Rectal smooth muscle tissue (tissue), 1 donor: ENCODE measurements at regions not wholly inside any gene's neighbourhood (a gene's known extent, or its start where the extent isn't known, plus 50 kb on each side); places are given as distances from the start of the nearest gene placed in this dataset.
"Not testable (repeated sequence)": the region's sequence is repeated elsewhere in the genome, so short reads cannot be mapped to it uniquely, and the experiment has no call there.

Experiments used
- H3K27ac ChIP-seq: one replicate; pipeline ENCODE4 v1.7.0; 2013; ENCODE audit warnings: low read depth, low read length, inconsistent platforms
- H3K27me3 ChIP-seq: one replicate; pipeline ENCODE4 v1.7.0; 2013; ENCODE audit warnings: low read length; ENCODE audit not compliant: control insufficient read depth, insufficient read depth
- H3K36me3 ChIP-seq: one replicate; pipeline ENCODE4 v1.7.0; 2013; ENCODE audit warnings: low read length; ENCODE audit not compliant: control insufficient read depth, insufficient read depth
- H3K4me1 ChIP-seq: one replicate; pipeline ENCODE4 v1.7.0; 2013; ENCODE audit warnings: low read length; ENCODE audit not compliant: control insufficient read depth, insufficient read depth
- H3K4me3 ChIP-seq: one replicate; pipeline ENCODE4 v1.7.0; 2013; ENCODE audit warnings: low read length
- H3K9ac ChIP-seq: one replicate; pipeline ENCODE4 v1.7.0; 2013; ENCODE audit warnings: low read length

GRCh38 chr6:115610696-115611095 lies 450.0 kb downstream of the FRK start:
- Histone ChIP-seq H3K9ac (no peak overlapping the region), H3K4me3 (no peak overlapping the region), H3K27me3 (no peaks in the 10 kb centered on the region), H3K27ac (no peak overlapping the region), H3K36me3 (no peaks in the 10 kb centered on the region), H3K4me1 (no peaks in the 10 kb centered on the region)

- Histone ChIP-seq H3K4me1 (no peaks in the 10 kb centered on the region), H3K9ac (no peak overlapping the region), H3K36me3 (no peaks in the 10 kb centered on the region), H3K4me3 (no peak overlapping the region), H3K27ac (no peak overlapping the region), H3K27me3 (no peaks in the 10 kb centered on the region)
Measured at GRCh38 chr6:115609111-115609510, 451.6 kb downstream of the FRK start.

DNA sequence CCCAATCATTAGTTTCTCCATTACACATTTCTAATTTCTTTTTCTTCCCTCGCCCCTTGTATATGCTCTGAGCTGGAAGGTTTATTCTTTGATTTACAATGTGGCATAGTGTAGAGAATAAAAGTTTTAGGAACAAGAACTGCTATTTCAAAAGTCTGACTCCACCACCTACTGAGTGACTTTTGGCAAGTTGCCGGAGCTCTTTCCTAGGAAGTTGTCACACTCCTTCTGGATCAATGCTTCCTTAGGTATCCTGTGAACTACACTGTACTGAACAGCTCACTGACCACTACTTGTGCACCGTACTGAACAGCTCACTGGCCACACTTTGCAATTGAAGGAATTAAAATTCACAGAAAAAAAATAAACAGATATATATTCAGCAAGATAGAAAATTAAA lies 458.2 kb downstream of the FRK start:
- Histone ChIP-seq H3K9ac (no peak overlapping the region), H3K4me1 (no peaks in the 10 kb centered on the region), H3K36me3 (no peaks in the 10 kb centered on the region), H3K27ac (no peak overlapping the region), H3K4me3 (no peak overlapping the region), H3K27me3 (no peaks in the 10 kb centered on the region)

GRCh38 chr6:115601509-115601908 lies 459.2 kb downstream of the FRK start:
- H3K27me3 ChIP-seq: no peaks in the 10 kb centered on the region
- no peak overlapping the region for H3K4me3 ChIP-seq
- H3K9ac ChIP-seq: no peak overlapping the region
- H3K4me1 ChIP-seq: no peaks in the 10 kb centered on the region
- H3K36me3 ChIP-seq: no peaks in the 10 kb centered on the region
- no peak overlapping the region for H3K27ac ChIP-seq

GRCh38 chr6:115601064-115601463 lies 459.6 kb downstream of the FRK start:
- H3K27ac ChIP-seq: no peak overlapping the region
- no peaks in the 10 kb centered on the region for H3K36me3 ChIP-seq
- no peaks in the 10 kb centered on the region for H3K27me3 ChIP-seq
- H3K9ac ChIP-seq: no peak overlapping the region
- H3K4me1 ChIP-seq: no peaks in the 10 kb centered on the region
- no peak overlapping the region for H3K4me3 ChIP-seq

GRCh38 chr6:115594891-115595290 lies 465.8 kb downstream of the FRK start:
- Histone ChIP-seq H3K27ac (no peak overlapping the region), H3K4me1 (no peaks in the 10 kb centered on the region), H3K4me3 (no peak overlapping the region), H3K9ac (no peak overlapping the region), H3K27me3 (no peaks in the 10 kb centered on the region), H3K36me3 (no peaks in the 10 kb centered on the region)

- no peaks in the 10 kb centered on the region for H3K36me3 ChIP-seq
- no peak overlapping the region for H3K9ac ChIP-seq
- no peaks in the 10 kb centered on the region for H3K27me3 ChIP-seq
- no peak overlapping the region for H3K27ac ChIP-seq
- no peak overlapping the region for H3K4me3 ChIP-seq
- H3K4me1 ChIP-seq: no peaks in the 10 kb centered on the region
Measured at GRCh38 chr6:115592025-115592424, 468.7 kb downstream of the FRK start.

DNA sequence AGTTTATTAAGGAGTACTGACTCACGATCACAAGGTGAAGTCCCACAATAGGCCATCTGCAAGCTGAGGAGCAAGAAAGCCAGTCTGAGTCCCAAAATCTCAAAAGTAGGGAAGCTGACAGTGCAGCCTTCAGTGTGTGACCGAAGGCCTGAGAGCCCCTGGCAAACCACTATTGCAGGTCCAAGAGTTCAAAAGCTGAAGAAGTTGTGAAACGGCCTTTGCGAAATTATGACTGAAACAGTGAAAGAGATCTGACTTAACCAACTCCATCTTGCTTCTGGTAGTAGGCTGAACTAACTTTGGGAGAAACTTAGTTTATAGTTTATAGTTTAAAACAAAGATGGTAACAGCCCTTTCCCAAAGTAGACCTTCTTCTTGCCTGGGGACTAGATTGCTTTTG lies 471.6 kb downstream of the FRK start:
- not testable (repeated sequence) for H3K9ac ChIP-seq, H3K36me3 ChIP-seq, H3K4me1 ChIP-seq, H3K27me3 ChIP-seq, H3K4me3 ChIP-seq, H3K27ac ChIP-seq

DNA sequence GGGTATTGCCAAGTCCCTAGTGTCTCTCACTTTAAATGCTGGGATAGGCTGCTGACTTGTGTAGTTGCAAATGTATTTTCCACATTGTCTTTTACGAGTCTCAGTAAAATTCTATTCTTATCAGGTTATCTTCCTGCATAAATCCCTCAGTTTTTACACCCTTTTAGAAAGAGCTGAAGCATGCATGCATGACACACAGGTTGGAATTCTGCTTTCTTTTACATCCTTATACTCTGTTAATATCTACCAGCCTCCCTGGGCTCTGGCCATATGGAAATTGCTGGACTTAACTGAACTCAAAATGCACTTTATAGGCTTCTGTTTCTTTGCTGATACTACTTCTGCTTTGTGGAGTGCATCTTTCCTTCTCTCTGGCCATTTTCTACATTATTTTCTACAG lies 477.4 kb downstream of the FRK start:
- Histone ChIP-seq H3K27me3 (no peaks in the 10 kb centered on the region), H3K36me3 (no peaks in the 10 kb centered on the region), H3K27ac (no peak overlapping the region), H3K4me1 (no peaks in the 10 kb centered on the region), H3K4me3 (no peak overlapping the region), H3K9ac (no peak overlapping the region)

GRCh38 chr6:115582386-115582785 lies 478.3 kb downstream of the FRK start:
- Histone ChIP-seq H3K36me3 (no peaks in the 10 kb centered on the region), H3K27ac (no peak overlapping the region), H3K27me3 (no peaks in the 10 kb centered on the region), H3K4me1 (no peaks in the 10 kb centered on the region), H3K4me3 (no peak overlapping the region), H3K9ac (no peak overlapping the region)

GRCh38 chr6:115579565-115579964 lies 481.1 kb downstream of the FRK start:
- not testable (repeated sequence) for H3K9ac ChIP-seq, H3K27me3 ChIP-seq, H3K4me1 ChIP-seq, H3K4me3 ChIP-seq, H3K27ac ChIP-seq, H3K36me3 ChIP-seq

GRCh38 chr6:115577270-115577669 lies 483.4 kb downstream of the FRK start:
- no peaks in the 10 kb centered on the region for H3K4me1 ChIP-seq
- no peaks in the 10 kb centered on the region for H3K36me3 ChIP-seq
- no peak overlapping the region for H3K27ac ChIP-seq
- H3K9ac ChIP-seq: no peak overlapping the region
- no peak overlapping the region for H3K4me3 ChIP-seq
- no peaks in the 10 kb centered on the region for H3K27me3 ChIP-seq

GRCh38 chr6:115575285-115575684 lies 485.4 kb downstream of the FRK start:
- Histone ChIP-seq H3K36me3 (no peaks in the 10 kb centered on the region), H3K27ac (no peak overlapping the region), H3K9ac (no peak overlapping the region), H3K4me3 (no peak overlapping the region), H3K27me3 (no peaks in the 10 kb centered on the region), H3K4me1 (no peaks in the 10 kb centered on the region)

DNA sequence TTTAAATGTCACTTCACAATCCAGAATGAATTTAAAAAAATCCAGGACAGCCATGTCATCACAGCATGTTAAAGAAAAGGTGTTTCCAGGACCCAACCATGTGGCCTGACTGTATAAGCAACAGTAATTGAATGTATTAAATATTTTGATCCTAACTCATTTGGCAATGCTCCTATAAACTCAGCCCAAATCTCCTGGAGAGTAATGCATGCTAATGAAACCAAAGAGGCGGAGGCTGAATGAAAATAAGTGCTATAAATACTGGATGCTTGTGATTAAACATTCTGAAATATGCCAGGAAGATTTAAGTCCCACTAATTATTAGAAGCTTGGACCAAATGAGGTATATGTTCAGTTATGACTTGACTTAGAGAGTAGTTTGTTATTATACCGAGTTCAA lies 486.8 kb downstream of the FRK start:
- Histone ChIP-seq H3K4me3 (no peak overlapping the region), H3K27ac (no peak overlapping the region), H3K4me1 (no peaks in the 10 kb centered on the region), H3K27me3 (no peaks in the 10 kb centered on the region), H3K36me3 (no peaks in the 10 kb centered on the region), H3K9ac (no peak overlapping the region)
